ENCODE measurements at regions not wholly inside any gene's neighbourhood (a gene's known extent, or its start where the extent isn't known, plus 50 kb on each side); places are given as distances from the start of the nearest gene placed in this dataset.

DNA sequence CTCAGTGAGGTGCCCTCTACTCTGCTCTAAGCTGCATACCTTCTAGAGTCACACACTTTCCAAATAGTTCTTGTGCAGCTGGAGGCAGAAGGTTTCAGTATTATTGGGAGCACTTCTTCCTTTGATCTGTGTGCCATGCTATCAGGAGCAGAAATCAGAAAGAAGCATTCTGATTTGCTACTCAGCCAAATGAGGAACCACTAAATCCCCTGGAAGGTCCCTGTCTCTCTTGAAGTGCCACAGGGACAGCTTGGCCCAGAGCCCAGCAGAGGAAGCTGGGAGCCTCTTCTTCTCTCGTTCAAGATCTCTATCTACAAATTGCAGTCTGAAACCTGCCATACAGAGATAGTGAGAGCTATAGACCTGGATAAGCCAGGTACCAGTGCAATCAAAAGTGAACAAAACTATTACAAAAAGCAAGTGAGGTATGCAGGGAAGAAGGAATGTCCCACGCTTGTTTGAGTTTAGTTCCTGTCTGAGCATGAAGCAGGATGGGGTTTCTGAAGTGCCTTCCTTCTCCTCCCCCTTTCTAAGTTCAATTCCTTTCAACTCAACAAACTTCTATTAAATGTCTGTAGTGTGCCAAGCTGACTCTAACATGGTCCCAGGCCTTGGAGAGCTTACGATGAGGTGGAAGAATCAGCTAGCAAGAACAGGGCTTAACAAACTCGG lies 100.9 kb upstream of the PARP11 start:
- DNase-seq (ENCODE audit: low spot score) (no peak), ATAC-seq (no peak), FAIRE-seq (no peak)
- Histone ChIP-seq H3K79me2 (ENCODE audit: insufficient read depth, low read length) (no peaks in the 10 kb centered on the region), H4K20me1 (ENCODE audit: insufficient read depth, low read length) (no peaks in the 10 kb centered on the region), H3K9ac (ENCODE audit: insufficient read depth, low read depth, low read length) (no peak overlapping the region), H2AFZ (ENCODE audit: low read length) (no peak overlapping the region), H3K27ac (ENCODE audit: extremely low read length, insufficient read depth, low read length) (no peak overlapping the region), H3K9me3 (ENCODE audit: low read length) (no peaks in the 10 kb centered on the region), H3K4me3 (replicated peaks in 1 of 3; ENCODE audit: insufficient read depth in 1 of 3, low read depth in 2 of 3, low read length in 3 of 3) (no peak overlapping the region), H3K36me3 (replicated peaks in 1 of 2; ENCODE audit: control insufficient read depth in 1 of 2, insufficient read depth in 2 of 2, low read length in 2 of 2) (no peaks in the 10 kb centered on the region), H3K27me3 (ENCODE audit: control insufficient read depth in 1 of 2, insufficient read depth in 2 of 2, low read length in 2 of 2) (peaks cover 0 to 13% of the 10 kb centered on the region in 2 experiments; a peak in 1 of 5 replicates), H3K4me2 (ENCODE audit: low read depth, low read length) (no peak overlapping the region), H3K4me1 (ENCODE audit: insufficient read depth, low read length) (0 out of 2 replicates have a peak, but pooled peaks cover 9% of the 10 kb centered on the region)
- in situ Hi-C loops (cut with HindIII; ENCODE audit: extremely low pct_ligation_motif_present, low pct_unique_long_range_greater_than_20kb): no loop called here
- TF ChIP-seq MYC (CRISPR knock-in tag; IDR thresholded peaks at IDR 0.05; ENCODE audit: borderline replicate concordance): no peak
- TF ChIP-seq ZNF10 (CRISPR knock-in tag; IDR thresholded peaks at IDR 0.05; ENCODE audit: borderline replicate concordance, low read depth): no peak
- TF ChIP-seq RXRB (CRISPR knock-in tag; IDR thresholded peaks at IDR 0.05; ENCODE audit: borderline replicate concordance): no peak
- TF ChIP-seq CHD4 (IDR thresholded peaks at IDR 0.05; ENCODE audit: borderline replicate concordance, low read length): no peak
- no peak for TF ChIP-seq ZNF382 (CRISPR knock-in tag; IDR thresholded peaks at IDR 0.05; ENCODE audit: borderline replicate concordance)
- TF ChIP-seq MED8 (CRISPR knock-in tag; IDR thresholded peaks at IDR 0.05; ENCODE audit: insufficient replicate concordance): no peak
- no peak for TF ChIP-seq ZKSCAN1 (IDR thresholded peaks at IDR 0.05; ENCODE audit: low read length)
- TF ChIP-seq ZNF546 (CRISPR knock-in tag; conservative IDR thresholded peaks at IDR 0.05): no peak
- no peak for TF ChIP-seq ZNF296 (CRISPR knock-in tag; conservative IDR thresholded peaks at IDR 0.05)
- TF ChIP-seq, protein P1, sequence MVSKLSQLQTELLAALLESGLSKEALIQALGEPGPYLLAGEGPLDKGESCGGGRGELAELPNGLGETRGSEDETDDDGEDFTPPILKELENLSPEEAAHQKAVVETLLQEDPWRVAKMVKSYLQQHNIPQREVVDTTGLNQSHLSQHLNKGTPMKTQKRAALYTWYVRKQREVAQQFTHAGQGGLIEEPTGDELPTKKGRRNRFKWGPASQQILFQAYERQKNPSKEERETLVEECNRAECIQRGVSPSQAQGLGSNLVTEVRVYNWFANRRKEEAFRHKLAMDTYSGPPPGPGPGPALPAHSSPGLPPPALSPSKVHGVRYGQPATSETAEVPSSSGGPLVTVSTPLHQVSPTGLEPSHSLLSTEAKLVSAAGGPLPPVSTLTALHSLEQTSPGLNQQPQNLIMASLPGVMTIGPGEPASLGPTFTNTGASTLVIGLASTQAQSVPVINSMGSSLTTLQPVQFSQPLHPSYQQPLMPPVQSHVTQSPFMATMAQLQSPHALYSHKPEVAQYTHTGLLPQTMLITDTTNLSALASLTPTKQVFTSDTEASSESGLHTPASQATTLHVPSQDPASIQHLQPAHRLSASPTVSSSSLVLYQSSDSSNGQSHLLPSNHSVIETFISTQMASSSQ (IDR thresholded peaks at IDR 0.05; ENCODE audit: low read depth): no peak
- TF ChIP-seq, protein P1 (CRISPR knock-in tag; IDR thresholded peaks at IDR 0.05; ENCODE audit: borderline replicate concordance): no peak
- TF ChIP-seq SIX1 (CRISPR knock-in tag; IDR thresholded peaks at IDR 0.05; ENCODE audit: borderline replicate concordance): no peak
- no TSS peak for BruUV-seq (replicated peaks)
- WGBS (ENCODE audit: low lambda C conversion rate): 19% methylated on average over 4 of the region's 4 CpGs
- POLR2A ChIA-PET: no interaction called here
- intact Hi-C loops (cut with micrococcal nuclease; ENCODE audit: unreplicated experiment): no loop called here
- CTCF ChIA-PET (ENCODE audit: low intra/inter-chr PET ratio, low total read pairs): no interaction called here
